HEK293 (cell line): ENCODE measurements at regions not wholly inside any gene's neighbourhood (a gene's known extent, or its start where the extent isn't known, plus 50 kb on each side); places are given as distances from the start of the nearest gene placed in this dataset.

Experiments
- CTCF ChIA-PET: fragments of 350-600 bp; formaldehyde crosslinking; extraction: SDS; loops from one replicate; lab custom pipeline; 2021; ENCODE audit warnings: antibody characterized with exemption; lab: Yijun Ruan, JAX
- POLR2A ChIA-PET: fragments of 300-600 bp; formaldehyde crosslinking; extraction: SDS; loops from one replicate; lab custom pipeline; 2020; ENCODE audit warnings: antibody characterized with exemption, inconsistent platforms; lab: Yijun Ruan, JAX
- H3K27ac ChIP-seq: fragments of 200-500 bp; sonication (Bioruptor generic); 2 replicates; pipeline ENCODE4 v1.5.1; 2014; ENCODE audit warnings: low read depth, low read length, control low read depth, inconsistent platforms; ENCODE audit errors: extremely low read depth
- H3K36me3 ChIP-seq, 2 experiments: fragments of 200-500 bp in 1 of 2; sonication (Bioruptor generic) in 1 of 2; 1 replicate in 1 of 2; 2 replicates in 1 of 2; pipeline ENCODE4 v1.5.1; 2014 to 2017; ENCODE audit warnings: inconsistent platforms in 2 of 2, low read length in 2 of 2; ENCODE audit not compliant: control insufficient read depth in 2 of 2, insufficient read depth in 1 of 2
- H3K4me1 ChIP-seq: fragments of 200-500 bp; sonication (Bioruptor generic); 2 replicates; pipeline ENCODE4 v1.5.1; 2014; ENCODE audit warnings: mild to moderate bottlenecking, low read length, inconsistent platforms; ENCODE audit not compliant: control insufficient read depth, insufficient read depth
- H3K4me3 ChIP-seq: 2 replicates; pipeline ENCODE4 v1.5.1; 2011; ENCODE audit warnings: low read depth, mild to moderate bottlenecking, control low read depth, low read length, moderate library complexity
- H3K9me3 ChIP-seq: fragments of 200-500 bp; sonication (Bioruptor generic); 2 replicates; pipeline ENCODE4 v1.5.1; 2014; ENCODE audit warnings: low read depth, low read length, inconsistent platforms; ENCODE audit not compliant: control insufficient read depth, insufficient read depth
- EGR2 ChIP-seq: fragments of 450-650 bp; formaldehyde crosslinking; IDR thresholded peaks from 2 replicates; pipeline ENCODE4 v1.5.1; 2016; ENCODE audit warnings: low read depth, missing biosample characterization, missing genetic modification characterization
- GFI1B ChIP-seq: fragments of 450-650 bp; formaldehyde crosslinking; IDR thresholded peaks from 2 replicates; pipeline ENCODE4 v1.5.1; 2016; ENCODE audit warnings: missing biosample characterization, missing genetic modification characterization
- HOXD13 ChIP-seq: sonication (generic); formaldehyde crosslinking; IDR thresholded peaks from 2 replicates; pipeline ENCODE4 v1.8.0; 2022; ENCODE audit warnings: missing genetic modification reagents, borderline replicate concordance
- ZFP37 ChIP-seq: fragments of 450-650 bp; formaldehyde crosslinking; IDR thresholded peaks from 2 replicates; pipeline ENCODE4 v1.5.1; 2016; ENCODE audit warnings: missing biosample characterization, missing genetic modification characterization
- ZNF18 ChIP-seq: fragments of 450-650 bp; formaldehyde crosslinking; IDR thresholded peaks from 2 replicates; pipeline ENCODE4 v1.5.1; 2016; ENCODE audit warnings: missing biosample characterization, missing genetic modification characterization
- ZNF26 ChIP-seq: fragments of 450-650 bp; formaldehyde crosslinking; IDR thresholded peaks from 2 replicates; pipeline ENCODE4 v1.5.1; 2016; ENCODE audit warnings: missing biosample characterization, missing genetic modification characterization
- ZNF280D ChIP-seq: fragments of 450-650 bp; formaldehyde crosslinking; IDR thresholded peaks from 2 replicates; pipeline ENCODE4 v1.5.1; 2016; ENCODE audit warnings: missing biosample characterization, missing genetic modification characterization
- ZNF302 ChIP-seq: fragments of 450-650 bp; formaldehyde crosslinking; IDR thresholded peaks from 2 replicates; pipeline ENCODE4 v1.5.1; 2016; ENCODE audit warnings: missing biosample characterization, missing genetic modification characterization, low read depth
- ZNF488 ChIP-seq: fragments of 450-650 bp; formaldehyde crosslinking; IDR thresholded peaks from 2 replicates; pipeline ENCODE4 v1.5.1; 2016; ENCODE audit warnings: missing biosample characterization, missing genetic modification characterization
- ZNF521 ChIP-seq: fragments of 450-650 bp; formaldehyde crosslinking; IDR thresholded peaks from 2 replicates; pipeline ENCODE4 v1.5.1; 2017; ENCODE audit warnings: missing biosample characterization, mild to moderate bottlenecking, missing genetic modification characterization
- ZNF529 ChIP-seq: fragments of 450-650 bp; formaldehyde crosslinking; IDR thresholded peaks from 2 replicates; pipeline ENCODE4 v1.5.1; 2017; ENCODE audit warnings: missing genetic modification characterization, missing biosample characterization; ENCODE audit not compliant: insufficient replicate concordance
- ZNF561 ChIP-seq: fragments of 450-650 bp; IDR thresholded peaks from 2 replicates; pipeline ENCODE4 v1.5.1; 2018; ENCODE audit warnings: missing biosample characterization, missing genetic modification characterization, borderline replicate concordance
- ZNF76 ChIP-seq: fragments of 450-650 bp; formaldehyde crosslinking; IDR thresholded peaks from 2 replicates; pipeline ENCODE4; 2016; ENCODE audit warnings: low read depth, missing biosample characterization, missing genetic modification characterization, borderline replicate concordance
- ZNF768 ChIP-seq: fragments of 450-650 bp; formaldehyde crosslinking; IDR thresholded peaks from 2 replicates; pipeline ENCODE4 v1.5.1; 2018; ENCODE audit warnings: missing biosample characterization, mild to moderate bottlenecking, missing genetic modification characterization
- TF ChIP-seq, protein P1 (sequence below): fragments of 450-650 bp; formaldehyde crosslinking; IDR thresholded peaks from 2 replicates; pipeline ENCODE4 v1.5.1; 2016; ENCODE audit warnings: missing biosample characterization, missing genetic modification characterization
- TF ChIP-seq, protein P2 (sequence below): fragments of 450-650 bp; formaldehyde crosslinking; optimal IDR thresholded peaks from 2 replicates; pipeline ENCODE3; 2016; ENCODE audit warnings: missing biosample characterization, mild to moderate bottlenecking, missing genetic modification characterization
- TF ChIP-seq, protein P3 (sequence below): fragments of 450-650 bp; formaldehyde crosslinking; IDR thresholded peaks from 2 replicates; pipeline ENCODE4 v1.5.1; 2016; ENCODE audit warnings: missing biosample characterization, missing genetic modification characterization

- POLR2A ChIA-PET: no interaction called here
- TF ChIP-seq ZNF561 (tag by site-specific recombination): no peak
- no peak for TF ChIP-seq ZNF768
- TF ChIP-seq ZNF76 (tag by site-specific recombination): no peak
- TF ChIP-seq ZNF26 (tag by site-specific recombination): no peak
- CTCF ChIA-PET: no interaction called here
- no peaks in the 10 kb centered on the region for H3K36me3 ChIP-seq
- no peaks in the 10 kb centered on the region for H3K9me3 ChIP-seq
- H3K4me1 ChIP-seq: no peaks in the 10 kb centered on the region
- H3K27ac ChIP-seq: no peak overlapping the region
- no peak overlapping the region for H3K4me3 ChIP-seq
These were observed 237.4 kb upstream of the TOM1L1 start for GRCh38 chr17:54662978-54663876.

- Histone ChIP-seq H3K4me1 (no peaks in the 10 kb centered on the region), H3K4me3 (no peak overlapping the region), H3K36me3 (no peaks in the 10 kb centered on the region), H3K27ac (no peak overlapping the region), H3K9me3 (no peaks in the 10 kb centered on the region)
- ChIA-PET CTCF (no interaction called here), POLR2A (no interaction called here)
- TF ChIP-seq ZNF488 (tag by site-specific recombination) (no peak), GFI1B (no peak), HOXD13 (CRISPR knock-in tag) (no peak), ZNF302 (tag by site-specific recombination) (no peak), EGR2 (no peak), ZNF18 (tag by site-specific recombination) (no peak), ZNF521 (no peak), ZNF529 (no peak), ZFP37 (tag by site-specific recombination) (no peak), ZNF26 (tag by site-specific recombination) (no peak), ZNF280D (no peak)
- TF ChIP-seq, protein P1, sequence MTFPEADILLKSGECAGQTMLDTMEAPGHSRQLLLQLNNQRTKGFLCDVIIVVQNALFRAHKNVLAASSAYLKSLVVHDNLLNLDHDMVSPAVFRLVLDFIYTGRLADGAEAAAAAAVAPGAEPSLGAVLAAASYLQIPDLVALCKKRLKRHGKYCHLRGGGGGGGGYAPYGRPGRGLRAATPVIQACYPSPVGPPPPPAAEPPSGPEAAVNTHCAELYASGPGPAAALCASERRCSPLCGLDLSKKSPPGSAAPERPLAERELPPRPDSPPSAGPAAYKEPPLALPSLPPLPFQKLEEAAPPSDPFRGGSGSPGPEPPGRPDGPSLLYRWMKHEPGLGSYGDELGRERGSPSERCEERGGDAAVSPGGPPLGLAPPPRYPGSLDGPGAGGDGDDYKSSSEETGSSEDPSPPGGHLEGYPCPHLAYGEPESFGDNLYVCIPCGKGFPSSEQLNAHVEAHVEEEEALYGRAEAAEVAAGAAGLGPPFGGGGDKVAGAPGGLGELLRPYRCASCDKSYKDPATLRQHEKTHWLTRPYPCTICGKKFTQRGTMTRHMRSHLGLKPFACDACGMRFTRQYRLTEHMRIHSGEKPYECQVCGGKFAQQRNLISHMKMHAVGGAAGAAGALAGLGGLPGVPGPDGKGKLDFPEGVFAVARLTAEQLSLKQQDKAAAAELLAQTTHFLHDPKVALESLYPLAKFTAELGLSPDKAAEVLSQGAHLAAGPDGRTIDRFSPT: no peak
- TF ChIP-seq, protein P2, sequence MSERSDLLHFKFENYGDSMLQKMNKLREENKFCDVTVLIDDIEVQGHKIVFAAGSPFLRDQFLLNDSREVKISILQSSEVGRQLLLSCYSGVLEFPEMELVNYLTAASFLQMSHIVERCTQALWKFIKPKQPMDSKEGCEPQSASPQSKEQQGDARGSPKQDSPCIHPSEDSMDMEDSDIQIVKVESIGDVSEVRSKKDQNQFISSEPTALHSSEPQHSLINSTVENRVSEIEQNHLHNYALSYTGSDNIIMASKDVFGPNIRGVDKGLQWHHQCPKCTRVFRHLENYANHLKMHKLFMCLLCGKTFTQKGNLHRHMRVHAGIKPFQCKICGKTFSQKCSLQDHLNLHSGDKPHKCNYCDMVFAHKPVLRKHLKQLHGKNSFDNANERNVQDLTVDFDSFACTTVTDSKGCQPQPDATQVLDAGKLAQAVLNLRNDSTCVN (tag by site-specific recombination): no peak
- TF ChIP-seq, protein P3, sequence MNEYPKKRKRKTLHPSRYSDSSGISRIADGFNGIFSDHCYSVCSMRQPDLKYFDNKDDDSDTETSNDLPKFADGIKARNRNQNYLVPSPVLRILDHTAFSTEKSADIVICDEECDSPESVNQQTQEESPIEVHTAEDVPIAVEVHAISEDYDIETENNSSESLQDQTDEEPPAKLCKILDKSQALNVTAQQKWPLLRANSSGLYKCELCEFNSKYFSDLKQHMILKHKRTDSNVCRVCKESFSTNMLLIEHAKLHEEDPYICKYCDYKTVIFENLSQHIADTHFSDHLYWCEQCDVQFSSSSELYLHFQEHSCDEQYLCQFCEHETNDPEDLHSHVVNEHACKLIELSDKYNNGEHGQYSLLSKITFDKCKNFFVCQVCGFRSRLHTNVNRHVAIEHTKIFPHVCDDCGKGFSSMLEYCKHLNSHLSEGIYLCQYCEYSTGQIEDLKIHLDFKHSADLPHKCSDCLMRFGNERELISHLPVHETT (tag by site-specific recombination): no peak
These were observed 234.1 kb upstream of the TOM1L1 start for GRCh38 chr17:54666559-54666958.
